Lung microvascular endothelial cell (primary cell): ENCODE measurements at regions not wholly inside any gene's neighbourhood (a gene's known extent, or its start where the extent isn't known, plus 50 kb on each side); places are given as distances from the start of the nearest gene placed in this dataset.

ENCODE experiments used
- DNase-seq, 2 donors: peaks; one replicate each; pipeline versions ENCODE4 v3.0.0 to v3.0.0-alpha.2; 2010; ENCODE audit warnings: low read depth in 2 of 2

- no peak for DNase-seq
Observed at GRCh38 chr1:232555494-232556210, 74.3 kb downstream of the SIPA1L2 start.

GRCh38 chr1:232554409-232554808 lies 75.5 kb downstream of the SIPA1L2 start:
- DNase-seq, result peak in 1 of 2 donors; percentile 69

- peak in 1 of 2 donors; percentile 12 for DNase-seq
Observed at GRCh38 chr1:232553809-232554208, 76.1 kb downstream of the SIPA1L2 start.

GRCh38 chr1:232553050-232553754 lies 76.7 kb downstream of the SIPA1L2 start:
- peak; percentile 72 to 91 for DNase-seq

- no peak for DNase-seq
Observed at GRCh38 chr1:232551386-232551785, 78.5 kb downstream of the SIPA1L2 start.

- no peak for DNase-seq
Observed at GRCh38 chr1:232550007-232550406, 79.9 kb downstream of the SIPA1L2 start.

GRCh38 chr1:232548691-232549090 lies 81.2 kb downstream of the SIPA1L2 start:
- DNase-seq, result no peak

- no peak for DNase-seq
Observed at GRCh38 chr1:232547938-232548484, 81.9 kb downstream of the SIPA1L2 start.

- DNase-seq, result no peak
Observed at GRCh38 chr1:232542633-232543593, 87.0 kb downstream of the SIPA1L2 start.

- no peak for DNase-seq
Observed at GRCh38 chr1:232538943-232539302, 91.0 kb downstream of the SIPA1L2 start.

GRCh38 chr1:232538224-232538942 lies 91.5 kb downstream of the SIPA1L2 start:
- DNase-seq, result peak in 1 of 2 donors; percentile 29

- DNase-seq, result no peak
Observed at GRCh38 chr1:232534552-232535517, 95.1 kb downstream of the SIPA1L2 start.

- no peak for DNase-seq
Observed at GRCh38 chr1:232533328-232533727, 96.6 kb downstream of the SIPA1L2 start.

- no peak for DNase-seq
Observed at GRCh38 chr1:232532901-232533300, 97.0 kb downstream of the SIPA1L2 start.

- no peak for DNase-seq
Observed at GRCh38 chr1:232531291-232531690, 98.6 kb downstream of the SIPA1L2 start.

GRCh38 chr1:232529747-232530146 lies 100.2 kb downstream of the SIPA1L2 start:
- DNase-seq, result no peak

GRCh38 chr1:232528472-232529089 lies 101.4 kb downstream of the SIPA1L2 start:
- no peak for DNase-seq

- DNase-seq, result peak in 1 of 2 donors; percentile 69
Observed at GRCh38 chr1:232524056-232524455, 105.9 kb downstream of the SIPA1L2 start.

- DNase-seq, result no peak
Observed at GRCh38 chr1:232522189-232522588, 107.7 kb downstream of the SIPA1L2 start.
